IMR-90 (cell line): ENCODE measurements at regions not wholly inside any gene's neighbourhood (a gene's known extent, or its start where the extent isn't known, plus 50 kb on each side); places are given as distances from the start of the nearest gene placed in this dataset.

Experiments
- ATAC-seq: fragments of 200-7000 bp; cut with Tn5 transposase; 2 replicates; pipeline ENCODE4 v1.9.1; 2020; ENCODE audit warnings: low read depth, mild to moderate bottlenecking, moderate library complexity
- BruUV-seq: library from RNA; stranded (reverse); fragments of 400-500 nt; replicated peaks from 2 replicates; lab custom pipeline; 2021; lab: Mats Ljungman, UMichigan
- CTCF ChIA-PET: fragments of 300-600 bp; formaldehyde crosslinking; extraction: SDS; loops from one replicate; lab custom pipeline; 2021; ENCODE audit warnings: antibody characterized with exemption; lab: Yijun Ruan, JAX
- POLR2A ChIA-PET: fragments of 300-600 bp; sonication (Branson Sonifier 250); formaldehyde crosslinking; loops from one replicate; lab custom pipeline; 2022; ENCODE audit warnings: antibody characterized with exemption; ENCODE audit not compliant: unreplicated experiment; lab: Charles Lee
- DNase-seq: peaks from one replicate; pipeline ENCODE4 v3.0.0; 2013
- H2AFZ ChIP-seq: replicated peaks from 2 replicates; pipeline ENCODE3; 2013; ENCODE audit warnings: low read length, mild to moderate bottlenecking; ENCODE audit not compliant: poor library complexity
- H2AK5ac ChIP-seq: 2 replicates; pipeline ENCODE4 v1.6.1; 2013; ENCODE audit warnings: low read depth, low read length, inconsistent platforms
- H2AK9ac ChIP-seq: replicated peaks from 2 replicates; pipeline ENCODE3; 2013; ENCODE audit warnings: mild to moderate bottlenecking, low read depth, low read length, moderate library complexity; ENCODE audit not compliant: poor library complexity
- H2BK120ac ChIP-seq: 2 replicates; pipeline ENCODE4 v1.6.1; 2013; ENCODE audit warnings: low read depth, low read length, inconsistent platforms
- H2BK15ac ChIP-seq: 3 replicates; pipeline ENCODE4 v1.6.1; 2013; ENCODE audit warnings: low read depth, low read length, inconsistent platforms
- H2BK20ac ChIP-seq: 2 replicates; pipeline ENCODE4 v1.6.1; 2013; ENCODE audit warnings: low read depth, mild to moderate bottlenecking, inconsistent platforms, low read length, moderate library complexity
- H2BK5ac ChIP-seq: 2 replicates; pipeline ENCODE4 v1.6.1; 2013; ENCODE audit warnings: mild to moderate bottlenecking, low read depth, low read length, inconsistent platforms; ENCODE audit not compliant: poor library complexity, severe bottlenecking
- H3K14ac ChIP-seq: replicated peaks from 2 replicates; pipeline ENCODE4 v1.6.1; 2013; ENCODE audit warnings: low read depth, low read length, inconsistent platforms
- H3K18ac ChIP-seq: 2 replicates; pipeline ENCODE4 v1.6.1; 2013; ENCODE audit warnings: low read depth, low read length, control low read depth
- H3K23ac ChIP-seq: 2 replicates; pipeline ENCODE4 v1.6.1; 2013; ENCODE audit warnings: low read depth, low read length, inconsistent platforms
- H3K27ac ChIP-seq: 2 replicates; pipeline ENCODE4 v1.5.1; 2013; ENCODE audit warnings: mild to moderate bottlenecking, control low read depth, low read length; ENCODE audit not compliant: insufficient read depth
- H3K27me3 ChIP-seq: 2 replicates; pipeline ENCODE4 v1.6.1; 2013; ENCODE audit warnings: low read length; ENCODE audit not compliant: control insufficient read depth, insufficient read depth
- H3K36me3 ChIP-seq: 2 replicates; pipeline ENCODE4 v1.6.1; 2013; ENCODE audit warnings: low read length, mixed read lengths; ENCODE audit not compliant: control insufficient read depth, insufficient read depth
- H3K4ac ChIP-seq: 2 replicates; pipeline ENCODE4 v1.6.1; 2013; ENCODE audit warnings: low read depth, low read length, inconsistent platforms
- H3K4me1 ChIP-seq: 2 replicates; pipeline ENCODE4 v1.6.1; 2013; ENCODE audit warnings: low read length, mixed read lengths; ENCODE audit not compliant: control insufficient read depth, insufficient read depth
- H3K4me2 ChIP-seq: 2 replicates; pipeline ENCODE4 v1.6.1; 2013; ENCODE audit warnings: low read depth, mild to moderate bottlenecking, control low read depth, low read length, moderate library complexity
- H3K4me3 ChIP-seq: 2 replicates; pipeline ENCODE4 v1.5.1; 2013; ENCODE audit warnings: low read depth, mild to moderate bottlenecking, control low read depth, low read length, moderate library complexity; ENCODE audit not compliant: insufficient read depth
- H3K56ac ChIP-seq: 2 replicates; pipeline ENCODE4 v1.6.1; 2013; ENCODE audit warnings: low read length, inconsistent platforms; ENCODE audit not compliant: insufficient read depth; ENCODE audit errors: extremely low read depth
- H3K79me1 ChIP-seq, 2 experiments: 2 replicates each; pipeline ENCODE4 v1.6.1; 2013; ENCODE audit warnings: low read length in 2 of 2, inconsistent platforms in 1 of 2, low read depth in 1 of 2
- H3K9ac ChIP-seq: 2 replicates; pipeline ENCODE4 v1.6.1; 2013; ENCODE audit warnings: low read depth, low read length, control low read depth
- H3K9me1 ChIP-seq: 2 replicates; pipeline ENCODE4 v1.6.1; 2013; ENCODE audit warnings: low read length, inconsistent platforms; ENCODE audit not compliant: insufficient read depth
- H3K9me3 ChIP-seq: 2 replicates; pipeline ENCODE4 v1.6.1; 2013; ENCODE audit warnings: low read length; ENCODE audit not compliant: control insufficient read depth, insufficient read depth
- H4K20me1 ChIP-seq: 2 replicates; pipeline ENCODE4 v1.6.1; 2013; ENCODE audit warnings: low read length, inconsistent platforms; ENCODE audit not compliant: insufficient read depth
- H4K5ac ChIP-seq: 2 replicates; pipeline ENCODE4 v1.6.1; 2013; ENCODE audit warnings: mild to moderate bottlenecking, low read depth, low read length, control low read depth
- H4K8ac ChIP-seq, 2 experiments: 2 replicates each; pipeline ENCODE4 v1.6.1; 2013; ENCODE audit warnings: low read depth in 2 of 2, low read length in 2 of 2, control low read depth in 1 of 2, inconsistent platforms in 1 of 2
- H4K91ac ChIP-seq: 2 replicates; pipeline ENCODE4 v1.6.1; 2013; ENCODE audit warnings: low read depth, low read length, inconsistent platforms; ENCODE audit not compliant: insufficient read depth
- BHLHE40 ChIP-seq: fragments of 150-350 bp; IDR thresholded peaks from 2 replicates; pipeline ENCODE4 v1.6.1; 2016; ENCODE audit warnings: mild to moderate bottlenecking, low read depth, low read length
- CEBPB ChIP-seq: IDR thresholded peaks from 2 replicates; pipeline ENCODE4 v1.6.1; 2012; ENCODE audit warnings: low read depth, low read length, improper control_type of control experiment
- CHD1 ChIP-seq: IDR thresholded peaks from 2 replicates; pipeline ENCODE4 v1.6.1; 2012; ENCODE audit warnings: low read depth, low read length, improper control_type of control experiment
- CTCF ChIP-seq: conservative IDR thresholded peaks from 2 replicates; pipeline ENCODE4 v1.5.1; 2012; ENCODE audit warnings: mild to moderate bottlenecking, low read depth, low read length, improper control_type of control experiment
- ELK1 ChIP-seq: fragments of 150-350 bp; IDR thresholded peaks from 2 replicates; pipeline ENCODE4 v1.6.1; 2016; ENCODE audit warnings: low read depth, mild to moderate bottlenecking, low read length, moderate library complexity, borderline replicate concordance
- FOS ChIP-seq: fragments of 150-350 bp; IDR thresholded peaks from 2 replicates; pipeline ENCODE4 v1.6.1; 2016; ENCODE audit warnings: low read depth, low read length
- MAFK ChIP-seq: IDR thresholded peaks from 2 replicates; pipeline ENCODE4 v1.6.1; 2012; ENCODE audit warnings: low read depth, low read length, improper control_type of control experiment
- MAZ ChIP-seq: IDR thresholded peaks from 2 replicates; pipeline ENCODE4 v1.6.1; 2012; ENCODE audit warnings: low read depth, mild to moderate bottlenecking, low read length, improper control_type of control experiment, moderate library complexity, borderline replicate concordance
- NFE2L2 ChIP-seq: fragments of 150-350 bp; IDR thresholded peaks from 2 replicates; pipeline ENCODE4 v1.6.1; 2016; ENCODE audit warnings: low read depth, mild to moderate bottlenecking, low read length
- RAD21 ChIP-seq: IDR thresholded peaks from 2 replicates; pipeline ENCODE4 v1.6.1; 2012; ENCODE audit warnings: low read length, improper control_type of control experiment
- RFX5 ChIP-seq: IDR thresholded peaks from 2 replicates; pipeline ENCODE4 v1.8.0; 2012; ENCODE audit warnings: low read depth, mild to moderate bottlenecking, low read length, moderate library complexity
- SMC3 ChIP-seq: fragments of 150-350 bp; IDR thresholded peaks from 2 replicates; pipeline ENCODE4 v1.6.1; 2016; ENCODE audit warnings: low read depth, mild to moderate bottlenecking, antibody characterized with exemption, low read length, moderate library complexity
- USF2 ChIP-seq: fragments of 150-350 bp; IDR thresholded peaks from 2 replicates; pipeline ENCODE4 v1.6.1; 2017; ENCODE audit warnings: mild to moderate bottlenecking, antibody characterized with exemption, low read length, low read depth
- WGBS, 2 experiments: methylation state at CpG; one replicate each; pipeline versions ENCODE4 v1.1.5 to v1.1.7; 2013; ENCODE audit warnings: missing lambda C conversion rate in 2 of 2; ENCODE audit not compliant: insufficient read length in 1 of 2; ENCODE audit errors: extremely low coverage in 2 of 2; 5-methylcytosine and 5-hydroxymethylcytosine counted together
- dilution Hi-C: fragments of 300-500 bp; cut with HindIII; formaldehyde crosslinking; loops from one replicate; pipeline ENCODE4 v1.14.3; 2018; ENCODE audit warnings: low sequenced_read_pairs; ENCODE audit not compliant: unreplicated experiment
- in situ Hi-C: fragments of 300-500 bp; cut with MboI; formaldehyde crosslinking; loops from 3 replicates; pipeline ENCODE4 v1.14.3; 2019; ENCODE audit warnings: low sequenced_read_pairs, inconsistent platforms, mixed read lengths
- intact Hi-C: fragments of 100-400 bp; cut with micrococcal nuclease; formaldehyde crosslinking; loops from 2 replicates; pipeline ENCODE4 v1.10.0; 2022

GRCh38 chrX:137746289-137746688, 180.4 kb downstream of the ZIC3 start:
- Histone ChIP-seq H3K9me3 (no peaks in the 10 kb centered on the region), H2BK15ac (no peak overlapping the region), H4K8ac (no peak overlapping the region), H3K56ac (no peak overlapping the region), H4K5ac (no peak overlapping the region), H3K27me3 (no peaks in the 10 kb centered on the region), H2AK9ac (no peak overlapping the region), H3K23ac (no peak overlapping the region), H3K79me1 (no peaks in the 10 kb centered on the region), H2AFZ (no peak overlapping the region), H3K4me2 (no peak overlapping the region), H3K4me1 (no peaks in the 10 kb centered on the region), H2AK5ac (no peak overlapping the region), H3K9ac (no peak overlapping the region), H3K36me3 (no peaks in the 10 kb centered on the region), H3K18ac (no peak overlapping the region), H3K14ac (no peak overlapping the region), H2BK5ac (no peak overlapping the region), H2BK120ac (no peak overlapping the region), H4K91ac (no peak overlapping the region), H3K9me1 (no peaks in the 10 kb centered on the region), H2BK20ac (no peak overlapping the region), H3K4ac (no peak overlapping the region), H3K27ac (no peak overlapping the region), H3K4me3 (no peak overlapping the region), H4K20me1 (no peaks in the 10 kb centered on the region)
- CTCF ChIA-PET: no interaction called here
- in situ Hi-C loops: no loop called here
- dilution Hi-C loops: no loop called here
- no CpG with 5 or more reads among the region's 1 CpG for WGBS, 2 experiments
- intact Hi-C loops: no loop called here
- no TSS peak for BruUV-seq
- DNase-seq (no peak), ATAC-seq (no peak)
- TF ChIP-seq USF2 (no peak), MAFK (no peak), MAZ (no peak), RFX5 (no peak), SMC3 (no peak), FOS (no peak), RAD21 (no peak), ELK1 (no peak), NFE2L2 (no peak), CEBPB (no peak), CHD1 (no peak), BHLHE40 (no peak), CTCF (no peak)
- POLR2A ChIA-PET: no interaction called here
